Liver (tissue), 8 donors: ENCODE measurements at regions not wholly inside any gene's neighbourhood (a gene's known extent, or its start where the extent isn't known, plus 50 kb on each side); places are given as distances from the start of the nearest gene placed in this dataset.

ENCODE experiments used
- DNase-seq: peaks from one replicate; pipeline ENCODE4 v3.0.0-alpha.2; 2017; ENCODE audit warnings: low spot score
- H3K27ac ChIP-seq, 2 donors: one replicate each; pipeline ENCODE4 v1.7.0; 2013; ENCODE audit warnings: inconsistent platforms in 2 of 2, low read length in 2 of 2, control low read depth in 1 of 2, low read depth in 1 of 2, mild to moderate bottlenecking in 1 of 2
- H3K27me3 ChIP-seq, 4 donors: one replicate each; pipeline versions ENCODE4 v1.6.1 to v1.7.0; 2013; ENCODE audit warnings: low read length in 3 of 4, inconsistent platforms in 1 of 4, mild to moderate bottlenecking in 1 of 4, moderate library complexity in 1 of 4; ENCODE audit not compliant: control insufficient read depth in 4 of 4, insufficient read depth in 4 of 4
- H3K36me3 ChIP-seq, 4 donors: one replicate each; pipeline versions ENCODE4 v1.6.1 to v1.7.0; 2013; ENCODE audit warnings: low read length in 3 of 4, mild to moderate bottlenecking in 3 of 4, low read depth in 1 of 4, moderate library complexity in 1 of 4; ENCODE audit not compliant: control insufficient read depth in 4 of 4, insufficient read depth in 3 of 4
- H3K4me1 ChIP-seq, 4 donors: one replicate each; pipeline versions ENCODE4 v1.6.1 to v1.7.0; 2013; ENCODE audit warnings: low read length in 3 of 4, mild to moderate bottlenecking in 3 of 4, moderate library complexity in 1 of 4; ENCODE audit not compliant: control insufficient read depth in 4 of 4, insufficient read depth in 4 of 4
- H3K4me3 ChIP-seq, 3 donors: one replicate each; pipeline versions ENCODE4 v1.6.1 to v1.7.0; 2013; ENCODE audit warnings: low read length in 3 of 3, control low read depth in 1 of 3, low read depth in 1 of 3, mild to moderate bottlenecking in 1 of 3
- H3K9ac ChIP-seq, 2 donors: one replicate each; pipeline ENCODE4 v1.7.0; 2013; ENCODE audit warnings: low read length in 2 of 2, mild to moderate bottlenecking in 2 of 2, moderate library complexity in 2 of 2, control low read depth in 1 of 2, low read depth in 1 of 2
- H3K9me3 ChIP-seq, 4 donors: one replicate each; pipeline versions ENCODE4 v1.6.1 to v1.7.0; 2013; ENCODE audit warnings: low read length in 3 of 4; ENCODE audit not compliant: control insufficient read depth in 4 of 4
- EGR1 ChIP-seq, 2 donors: IDR thresholded peaks; 2 replicates each; pipeline ENCODE4 v1.6.1; 2016 to 2018; ENCODE audit warnings: antibody characterized with exemption in 2 of 2, low read depth in 2 of 2
- FOXA1 ChIP-seq: IDR thresholded peaks from 2 replicates; pipeline ENCODE4 v1.6.1; 2016; ENCODE audit warnings: antibody characterized with exemption
- FOXA2 ChIP-seq: IDR thresholded peaks from 2 replicates; pipeline ENCODE4 v1.6.1; 2016; ENCODE audit warnings: antibody characterized with exemption
- GABPA ChIP-seq, 2 donors: IDR thresholded peaks in 1 of 2; conservative IDR thresholded peaks in 1 of 2; 2 replicates each; pipeline ENCODE4 v1.6.1; 2016; ENCODE audit warnings: antibody characterized with exemption in 2 of 2, mild to moderate bottlenecking in 1 of 2, moderate library complexity in 1 of 2
- HNF4G ChIP-seq: IDR thresholded peaks from 2 replicates; pipeline ENCODE4 v1.6.1; 2016; ENCODE audit warnings: antibody characterized with exemption
- JUND ChIP-seq, 2 donors: IDR thresholded peaks; 2 replicates each; pipeline ENCODE4 v1.6.1; 2016; ENCODE audit warnings: antibody characterized with exemption in 2 of 2
- NR2F2 ChIP-seq: IDR thresholded peaks from 2 replicates; pipeline ENCODE4 v1.6.1; 2016; ENCODE audit warnings: antibody characterized with exemption
- RAD21 ChIP-seq, 2 donors: IDR thresholded peaks; 2 replicates each; pipeline ENCODE4 v1.6.1; 2016; ENCODE audit warnings: antibody characterized with exemption in 2 of 2, mild to moderate bottlenecking in 2 of 2
- RXRA ChIP-seq, 2 donors: IDR thresholded peaks; 2 replicates each; pipeline ENCODE4 v1.6.1; 2017 to 2018; ENCODE audit warnings: antibody characterized with exemption in 2 of 2, mild to moderate bottlenecking in 1 of 2
- SP1 ChIP-seq: IDR thresholded peaks from 2 replicates; pipeline ENCODE4 v1.6.1; 2018; ENCODE audit warnings: antibody characterized with exemption, mild to moderate bottlenecking
- TAF1 ChIP-seq: conservative IDR thresholded peaks from 2 replicates; pipeline ENCODE4 v1.6.1; 2016; ENCODE audit warnings: antibody characterized with exemption, mild to moderate bottlenecking
- WGBS: extraction: QIAGEN DNeasy Blood & Tissue Kit; methylation state at CpG from one replicate; pipeline ENCODE4 v1.1.7; 2013; 5-methylcytosine and 5-hydroxymethylcytosine counted together
- TF ChIP-seq, protein P1 (sequence below): IDR thresholded peaks from 2 replicates; pipeline ENCODE4 v1.6.1; 2016; ENCODE audit warnings: antibody characterized with exemption
- TF ChIP-seq, protein P2 (sequence below): fragments of 150-350 bp; IDR thresholded peaks from 2 replicates; pipeline ENCODE4 v1.5.1; 2017; ENCODE audit warnings: improper control_type of control experiment, low read depth, low read length; ENCODE audit not compliant: missing input control
- TF ChIP-seq, protein P3 (sequence below): IDR thresholded peaks from 2 replicates; pipeline ENCODE4 v1.6.1; 2016; ENCODE audit warnings: antibody characterized with exemption
- donor health status: healthy.
- donor health status: healthy.
- donor health status: healthy.
- donor health status: healthy.
- donor health status: healthy.

DNA sequence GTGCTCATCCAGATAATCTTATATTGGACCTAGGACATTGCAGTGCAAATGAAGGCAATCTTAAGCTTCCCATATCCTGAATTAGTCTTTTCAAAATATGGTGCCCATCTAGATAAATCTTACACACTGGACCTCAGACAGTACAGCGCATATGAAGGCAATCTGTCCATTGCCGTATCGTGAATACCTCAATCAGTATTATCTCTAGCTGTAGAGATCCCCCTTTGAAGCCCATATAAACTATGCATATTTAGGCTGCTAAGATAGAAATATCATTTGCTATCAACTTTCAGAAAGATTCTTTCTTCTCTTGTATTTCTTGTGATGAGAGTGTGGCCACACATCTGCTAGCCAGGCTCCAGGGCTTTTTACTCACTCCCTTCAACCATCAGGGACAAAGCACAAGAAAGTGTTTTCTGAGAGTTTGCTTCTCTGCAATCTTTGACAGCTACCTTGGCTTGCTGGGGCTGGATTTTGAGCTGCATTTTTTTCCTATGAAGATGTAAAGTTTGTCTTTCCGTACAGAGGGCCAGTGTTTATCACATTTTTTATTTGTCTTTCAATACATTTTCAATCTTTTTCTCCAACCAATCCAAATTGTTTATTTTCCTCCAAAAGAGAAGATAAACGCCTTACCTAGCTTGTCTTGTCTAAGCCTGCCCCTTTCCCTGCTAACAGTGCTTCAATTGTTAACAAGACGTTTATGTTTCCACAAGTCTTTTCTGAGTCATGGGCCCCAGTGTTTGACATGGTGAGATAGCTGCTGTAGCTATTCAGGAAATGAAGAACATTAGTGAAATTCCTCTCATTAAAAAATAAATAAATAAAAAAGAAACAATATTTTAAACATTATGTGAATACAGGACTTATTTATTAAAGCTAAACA, 57.6 kb upstream of the FAT1 start:
- DNase-seq, result no peak
- TF ChIP-seq JUND (IDR thresholded peaks at IDR 0.05) (no peak), TAF1 (no peak), EGR1 (IDR thresholded peaks at IDR 0.05; ENCODE audit: low read depth in 2 of 2) (no peak), GABPA (IDR thresholded peaks at IDR 0.05 in 1 of 2, conservative IDR thresholded peaks at IDR 0.05 in 1 of 2) (no peak), FOXA2 (no peak), RAD21 (IDR thresholded peaks at IDR 0.05) (no peak), FOXA1 (no peak)
- TF ChIP-seq, protein P1, sequence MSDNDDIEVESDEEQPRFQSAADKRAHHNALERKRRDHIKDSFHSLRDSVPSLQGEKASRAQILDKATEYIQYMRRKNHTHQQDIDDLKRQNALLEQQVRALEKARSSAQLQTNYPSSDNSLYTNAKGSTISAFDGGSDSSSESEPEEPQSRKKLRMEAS, result no peak
- no peak overlapping the region for H3K4me3 ChIP-seq
- 82% methylated on average over 6 of the region's 6 CpGs for WGBS
- H3K9ac ChIP-seq, result no peak overlapping the region
- H3K27me3 ChIP-seq, result no peaks in the 10 kb centered on the region
- H3K36me3 ChIP-seq, result no peaks in the 10 kb centered on the region
- H3K4me1 ChIP-seq, result no peaks in the 10 kb centered on the region
- H3K27ac ChIP-seq, result no peak overlapping the region
- H3K9me3 ChIP-seq, result no peaks in the 10 kb centered on the region

DNA sequence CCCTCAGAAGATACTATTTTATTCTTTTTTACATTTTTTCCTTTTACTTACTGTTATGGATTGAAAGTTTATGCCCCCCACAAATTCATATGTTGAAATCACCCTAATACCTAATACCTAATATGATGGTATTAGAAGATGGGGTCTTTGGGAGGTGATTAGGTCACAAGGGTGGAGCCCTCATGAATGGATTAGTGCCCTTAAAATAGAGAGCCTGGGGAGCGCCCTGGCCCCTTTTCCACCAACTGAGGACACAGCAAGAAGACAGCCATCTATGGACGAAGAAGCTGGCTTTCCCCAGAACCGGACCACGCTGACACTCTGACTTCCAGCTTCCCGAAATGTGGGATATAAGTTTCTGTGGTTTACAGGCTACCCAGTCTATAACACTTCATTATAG, 58.6 kb upstream of the FAT1 start:
- Histone ChIP-seq H3K4me1 (no peaks in the 10 kb centered on the region), H3K27ac (no peak overlapping the region), H3K9ac (no peak overlapping the region), H3K9me3 (no peaks in the 10 kb centered on the region), H3K36me3 (no peaks in the 10 kb centered on the region), H3K4me3 (no peak overlapping the region), H3K27me3 (no peaks in the 10 kb centered on the region)
- TF ChIP-seq FOXA1, result no peak
- TF ChIP-seq GABPA (IDR thresholded peaks at IDR 0.05 in 1 of 2, conservative IDR thresholded peaks at IDR 0.05 in 1 of 2), result no peak
- TF ChIP-seq JUND (IDR thresholded peaks at IDR 0.05), result no peak
- no peak for TF ChIP-seq HNF4G
- TF ChIP-seq RXRA (IDR thresholded peaks at IDR 0.05), result no peak
- TF ChIP-seq, protein P2, sequence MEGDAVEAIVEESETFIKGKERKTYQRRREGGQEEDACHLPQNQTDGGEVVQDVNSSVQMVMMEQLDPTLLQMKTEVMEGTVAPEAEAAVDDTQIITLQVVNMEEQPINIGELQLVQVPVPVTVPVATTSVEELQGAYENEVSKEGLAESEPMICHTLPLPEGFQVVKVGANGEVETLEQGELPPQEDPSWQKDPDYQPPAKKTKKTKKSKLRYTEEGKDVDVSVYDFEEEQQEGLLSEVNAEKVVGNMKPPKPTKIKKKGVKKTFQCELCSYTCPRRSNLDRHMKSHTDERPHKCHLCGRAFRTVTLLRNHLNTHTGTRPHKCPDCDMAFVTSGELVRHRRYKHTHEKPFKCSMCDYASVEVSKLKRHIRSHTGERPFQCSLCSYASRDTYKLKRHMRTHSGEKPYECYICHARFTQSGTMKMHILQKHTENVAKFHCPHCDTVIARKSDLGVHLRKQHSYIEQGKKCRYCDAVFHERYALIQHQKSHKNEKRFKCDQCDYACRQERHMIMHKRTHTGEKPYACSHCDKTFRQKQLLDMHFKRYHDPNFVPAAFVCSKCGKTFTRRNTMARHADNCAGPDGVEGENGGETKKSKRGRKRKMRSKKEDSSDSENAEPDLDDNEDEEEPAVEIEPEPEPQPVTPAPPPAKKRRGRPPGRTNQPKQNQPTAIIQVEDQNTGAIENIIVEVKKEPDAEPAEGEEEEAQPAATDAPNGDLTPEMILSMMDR, result no peak
- DNase-seq, result no peak
- WGBS, result 80% methylated on average over 5 of the region's 5 CpGs

DNA sequence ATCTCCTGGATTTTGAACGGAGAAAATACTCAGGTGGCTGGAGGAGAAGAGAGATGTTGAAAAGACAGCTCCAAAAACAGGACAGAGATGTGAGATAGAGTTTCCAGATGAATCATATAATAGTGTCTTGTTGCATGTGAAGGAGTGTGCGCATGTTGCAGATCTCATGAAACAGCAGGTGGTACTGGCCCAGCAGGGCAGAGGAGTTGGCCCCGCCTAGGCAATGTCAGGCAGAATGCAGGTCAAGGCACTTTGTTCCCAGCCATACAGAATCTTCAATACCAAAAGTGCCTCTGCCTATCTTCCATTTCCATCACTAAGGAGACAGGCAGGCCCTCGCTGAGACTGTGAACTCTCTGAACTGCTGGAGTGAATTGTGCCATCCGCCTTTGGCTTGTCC, 63.9 kb upstream of the FAT1 start:
- no peak overlapping the region for H3K27ac ChIP-seq
- H3K4me3 ChIP-seq, result no peak overlapping the region
- H3K9me3 ChIP-seq, result no peaks in the 10 kb centered on the region
- H3K4me1 ChIP-seq, result peaks cover 0 to 6% (median 3%) of the 10 kb centered on the region in 4 donors
- no peak overlapping the region for H3K9ac ChIP-seq
- no peaks in the 10 kb centered on the region for H3K27me3 ChIP-seq
- H3K36me3 ChIP-seq, result no peaks in the 10 kb centered on the region
- DNase-seq, result no peak
- TF ChIP-seq, protein P3, sequence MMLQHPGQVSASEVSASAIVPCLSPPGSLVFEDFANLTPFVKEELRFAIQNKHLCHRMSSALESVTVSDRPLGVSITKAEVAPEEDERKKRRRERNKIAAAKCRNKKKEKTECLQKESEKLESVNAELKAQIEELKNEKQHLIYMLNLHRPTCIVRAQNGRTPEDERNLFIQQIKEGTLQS, result no peak
- TF ChIP-seq, protein P2, result no peak
- TF ChIP-seq SP1 (no peak), EGR1 (IDR thresholded peaks at IDR 0.05; ENCODE audit: low read depth in 2 of 2) (no peak), FOXA2 (no peak), TAF1 (no peak), GABPA (IDR thresholded peaks at IDR 0.05 in 1 of 2, conservative IDR thresholded peaks at IDR 0.05 in 1 of 2) (no peak), RAD21 (IDR thresholded peaks at IDR 0.05) (no peak), NR2F2 (no peak)
- TF ChIP-seq, protein P1, result no peak
- 75% methylated on average over 5 of the region's 5 CpGs for WGBS
